ENCODE measurements at regions not wholly inside any gene's neighbourhood (a gene's known extent, or its start where the extent isn't known, plus 50 kb on each side); places are given as distances from the start of the nearest gene placed in this dataset.
A peak's percentile ranks its signal among the peaks of the same experiment; 100 is the strongest.

DNA sequence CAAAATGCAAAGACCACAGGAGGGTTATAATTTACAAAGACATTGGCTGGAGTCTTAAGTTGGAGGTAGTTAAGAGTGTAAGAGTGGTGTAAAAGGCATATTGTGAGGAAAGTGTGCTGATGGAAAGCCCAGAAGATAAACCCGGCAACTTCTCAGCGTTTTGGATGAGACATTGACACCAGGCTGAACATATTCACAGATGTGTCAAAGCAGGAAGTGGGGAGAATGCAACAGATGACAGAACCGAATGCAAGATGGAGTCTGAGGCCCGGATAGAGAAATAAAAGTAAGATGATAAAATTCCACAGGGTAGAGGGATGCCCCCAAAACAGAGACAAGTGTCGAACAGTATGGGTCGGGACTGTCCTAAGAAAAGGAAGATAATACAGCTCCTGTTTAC lies 230.4 kb upstream of the TMEM72 start:
- no peak for DNase-seq (ENCODE audit: low read depth in 2 of 2)

- DNase-seq (ENCODE audit: low read depth in 2 of 2): no peak
These were observed 228.6 kb upstream of the TMEM72 start for GRCh38 chr10:44682507-44682906.

- no peak for DNase-seq (ENCODE audit: low read depth in 2 of 2)
These were observed 226.5 kb upstream of the TMEM72 start for GRCh38 chr10:44684661-44685060.

GRCh38 chr10:44685220-44685619 lies 225.9 kb upstream of the TMEM72 start:
- no peak for DNase-seq (ENCODE audit: low read depth in 2 of 2)

DNA sequence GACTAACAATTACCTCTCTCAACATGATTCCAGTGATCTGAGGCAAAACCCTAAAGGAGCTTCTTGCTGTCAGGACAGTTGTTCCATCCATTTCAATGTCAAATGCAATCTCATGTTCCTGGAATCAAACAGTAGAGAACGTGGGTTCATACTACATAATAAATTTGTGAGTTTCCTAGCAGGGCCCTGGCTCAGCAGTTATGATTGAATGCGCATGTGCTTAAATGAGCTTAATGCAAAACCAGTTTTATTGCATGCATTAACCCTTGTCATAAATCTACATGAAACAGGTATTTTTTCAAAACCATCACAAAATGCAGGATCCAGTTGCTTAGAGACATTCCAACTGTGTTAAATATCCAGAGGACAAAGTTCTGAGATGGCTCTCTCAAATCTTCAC lies 225.4 kb upstream of the TMEM72 start:
- no peak for DNase-seq (ENCODE audit: low read depth in 2 of 2)

- no peak for DNase-seq (ENCODE audit: low read depth in 2 of 2)
These were observed 221.8 kb upstream of the TMEM72 start for GRCh38 chr10:44689368-44689767.

DNA sequence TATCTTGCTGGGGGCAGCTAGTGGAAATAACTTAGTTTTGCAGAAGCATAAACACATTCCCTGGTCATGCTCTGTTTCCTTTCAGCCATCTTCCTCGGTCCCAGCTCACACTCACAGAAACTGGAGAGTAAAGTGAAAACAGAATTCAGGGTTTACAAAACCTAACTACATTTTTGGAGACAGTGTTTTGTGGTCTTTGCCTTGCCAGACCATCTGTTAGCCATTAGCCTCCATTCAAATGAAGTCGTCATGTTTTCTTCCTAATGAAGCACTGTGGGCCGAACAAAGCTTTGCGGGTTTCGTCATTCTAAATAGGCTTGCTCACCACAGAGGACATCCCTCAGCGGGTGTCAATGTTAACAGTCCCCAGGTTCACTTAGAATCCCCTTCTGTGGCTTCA lies 214.6 kb upstream of the TMEM72 start:
- DNase-seq (ENCODE audit: low read depth in 2 of 2): peak; percentile 91

GRCh38 chr10:44697116-44697515 lies 214.0 kb upstream of the TMEM72 start:
- DNase-seq (ENCODE audit: low read depth in 2 of 2): no peak

DNA sequence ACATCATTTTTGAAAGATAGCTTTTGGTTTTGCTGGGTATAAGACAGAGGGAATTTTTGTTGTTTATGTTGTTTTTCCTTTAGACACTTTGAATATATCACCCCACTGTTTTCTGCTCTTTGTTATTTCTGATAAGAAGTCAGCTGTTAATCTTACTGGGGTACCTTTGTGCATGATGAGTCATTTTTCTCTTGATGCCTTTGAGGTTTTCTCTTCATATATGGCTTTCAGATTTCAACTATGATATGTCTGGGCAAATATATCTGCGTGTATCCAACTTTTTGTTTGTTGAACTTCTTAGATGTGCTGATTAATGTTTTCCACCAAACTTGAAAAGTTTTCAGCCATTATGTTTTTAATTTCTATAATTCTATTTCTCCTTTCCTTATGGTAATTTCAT lies 208.6 kb upstream of the TMEM72 start:
- no peak for DNase-seq (ENCODE audit: low read depth in 2 of 2)

GRCh38 chr10:44703241-44704155 lies 207.6 kb upstream of the TMEM72 start:
- peak in 1 of 2 experiments; percentile 42 for DNase-seq (ENCODE audit: low read depth in 2 of 2)

DNA sequence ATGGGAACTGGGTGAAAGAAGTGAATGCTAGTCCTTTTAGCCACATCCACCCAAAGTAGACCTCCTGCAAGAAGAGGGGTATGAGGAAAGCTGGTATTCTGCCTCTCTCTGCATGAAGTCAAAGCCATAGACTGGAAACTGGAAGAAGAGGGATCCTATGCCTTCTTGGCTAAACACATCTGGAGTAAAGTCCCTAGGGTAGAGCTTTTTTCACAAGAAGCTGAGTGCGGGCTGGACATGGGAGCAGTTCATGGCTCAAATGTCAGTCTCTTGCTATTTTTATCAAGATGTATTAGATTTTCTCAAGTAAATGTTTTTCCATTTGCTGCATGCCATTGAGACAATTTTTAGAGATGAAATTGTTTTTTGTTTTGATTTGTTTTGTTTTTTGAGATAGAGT lies 206.5 kb upstream of the TMEM72 start:
- no peak for DNase-seq (ENCODE audit: low read depth in 2 of 2)

GRCh38 chr10:44706745-44707144 lies 204.4 kb upstream of the TMEM72 start:
- peak; percentile 87 to 90 for DNase-seq (ENCODE audit: low read depth in 2 of 2)

GRCh38 chr10:44713307-44713706 lies 197.8 kb upstream of the TMEM72 start:
- DNase-seq (ENCODE audit: low read depth in 2 of 2): no peak

DNA sequence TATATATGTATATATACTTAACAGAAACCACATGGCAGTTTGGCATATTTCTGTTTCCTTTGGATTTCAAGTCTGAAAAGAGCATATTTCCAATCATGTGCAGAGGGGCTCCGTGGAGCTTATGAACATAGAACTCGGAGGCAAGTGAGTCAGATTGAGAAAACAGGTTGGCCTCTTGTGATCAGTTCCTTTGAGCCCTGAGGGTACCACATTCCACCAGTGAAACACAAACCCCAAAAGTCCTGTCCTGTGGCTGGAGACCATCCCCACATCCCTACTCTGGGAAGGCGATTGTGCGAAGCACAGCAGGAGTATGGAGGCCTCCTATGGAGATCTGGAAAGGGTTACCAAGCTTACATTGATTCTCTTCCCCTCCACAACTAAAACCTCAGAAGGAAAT lies 196.7 kb upstream of the TMEM72 start:
- DNase-seq (ENCODE audit: low read depth in 2 of 2): no peak

GRCh38 chr10:44715136-44715535 lies 196.0 kb upstream of the TMEM72 start:
- peak; percentile 82 to 87 for DNase-seq (ENCODE audit: low read depth in 2 of 2)

- no peak for DNase-seq (ENCODE audit: low read depth in 2 of 2)
These were observed 194.6 kb upstream of the TMEM72 start for GRCh38 chr10:44716470-44717015.

- no peak for DNase-seq (ENCODE audit: low read depth in 2 of 2)
These were observed 188.1 kb upstream of the TMEM72 start for GRCh38 chr10:44723082-44723481.

GRCh38 chr10:44723619-44724325 lies 187.4 kb upstream of the TMEM72 start:
- DNase-seq (ENCODE audit: low read depth in 2 of 2): peak; percentile 51 to 58

DNA sequence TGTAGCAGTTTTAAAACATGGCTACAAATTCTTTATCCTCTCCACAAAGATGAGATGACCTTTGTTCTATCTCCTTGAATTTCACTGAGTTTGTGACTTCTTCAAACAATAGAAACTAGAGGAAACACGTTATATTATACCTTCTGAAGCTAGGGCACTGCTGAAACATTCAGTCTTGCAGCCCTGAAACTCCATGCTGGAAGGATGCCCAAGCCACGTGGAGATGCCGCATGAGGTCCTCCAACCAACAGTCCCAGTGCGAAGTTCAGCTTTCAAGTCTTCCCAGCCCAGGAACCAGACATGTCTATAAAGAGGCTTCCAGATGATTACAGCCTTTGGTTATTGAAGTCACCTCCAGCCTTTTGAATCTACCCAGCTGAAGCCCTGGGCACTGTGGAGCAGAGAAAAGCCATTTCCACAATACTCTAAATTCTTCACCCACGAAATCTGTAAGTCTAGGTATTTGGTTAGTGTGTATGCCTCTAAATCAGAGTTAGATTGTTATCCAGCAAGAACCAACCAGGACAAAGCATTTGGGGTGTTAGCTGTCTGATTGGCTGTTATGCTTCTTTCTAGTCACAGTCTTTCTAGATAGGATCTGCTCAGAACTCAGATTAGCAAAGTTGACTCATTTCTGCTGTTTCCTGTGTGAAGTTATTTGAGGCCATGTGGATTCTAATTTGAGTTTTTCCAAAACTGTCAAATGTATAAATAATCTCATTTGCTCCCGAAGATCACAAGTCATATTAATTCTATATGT lies 186.5 kb upstream of the TMEM72 start:
- peak; percentile 57 to 62 for DNase-seq (ENCODE audit: low read depth in 2 of 2)

DNA sequence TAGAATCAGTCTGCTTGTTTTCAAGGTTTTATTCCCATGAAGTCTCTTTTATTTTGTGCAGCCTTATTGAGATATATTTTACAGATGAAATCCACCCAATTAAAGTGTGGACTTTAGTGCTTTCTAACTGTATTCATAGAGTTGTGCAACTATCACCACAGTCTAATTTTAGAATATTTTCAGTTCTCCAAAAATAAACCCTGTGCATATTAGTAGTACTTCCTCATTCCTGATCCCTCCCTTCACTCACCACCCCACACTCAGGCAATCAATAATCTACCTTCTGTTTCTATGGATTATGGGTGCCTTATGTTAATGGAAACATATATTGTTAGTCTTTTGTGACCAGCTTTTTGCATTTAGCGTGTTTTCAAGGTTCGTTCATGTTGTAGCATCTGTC lies 185.7 kb upstream of the TMEM72 start:
- DNase-seq (ENCODE audit: low read depth in 2 of 2): peak; percentile 43 to 47

GRCh38 chr10:44731283-44731682 lies 179.9 kb upstream of the TMEM72 start:
- no peak for DNase-seq (ENCODE audit: low read depth in 2 of 2)
